Renal cortical epithelial cell (primary cell): ENCODE measurements at regions not wholly inside any gene's neighbourhood (a gene's known extent, or its start where the extent isn't known, plus 50 kb on each side); places are given as distances from the start of the nearest gene placed in this dataset.
"Not testable (repeated sequence)": the region's sequence is repeated elsewhere in the genome, so short reads cannot be mapped to it uniquely, and the experiment has no call there.

ENCODE experiments used
- DNase-seq: peaks from one replicate; pipeline ENCODE4 v3.0.0-alpha.2; 2011; ENCODE audit warnings: low read depth

GRCh38 chr22:48822278-48823233 lies 1005.1 kb downstream of the BRD1 start:
- no peak for DNase-seq

- DNase-seq, result no peak
These were observed 1005.9 kb downstream of the BRD1 start for GRCh38 chr22:48821727-48822126.

GRCh38 chr22:48821346-48821690 lies 1006.4 kb downstream of the BRD1 start:
- DNase-seq, result no peak

DNA sequence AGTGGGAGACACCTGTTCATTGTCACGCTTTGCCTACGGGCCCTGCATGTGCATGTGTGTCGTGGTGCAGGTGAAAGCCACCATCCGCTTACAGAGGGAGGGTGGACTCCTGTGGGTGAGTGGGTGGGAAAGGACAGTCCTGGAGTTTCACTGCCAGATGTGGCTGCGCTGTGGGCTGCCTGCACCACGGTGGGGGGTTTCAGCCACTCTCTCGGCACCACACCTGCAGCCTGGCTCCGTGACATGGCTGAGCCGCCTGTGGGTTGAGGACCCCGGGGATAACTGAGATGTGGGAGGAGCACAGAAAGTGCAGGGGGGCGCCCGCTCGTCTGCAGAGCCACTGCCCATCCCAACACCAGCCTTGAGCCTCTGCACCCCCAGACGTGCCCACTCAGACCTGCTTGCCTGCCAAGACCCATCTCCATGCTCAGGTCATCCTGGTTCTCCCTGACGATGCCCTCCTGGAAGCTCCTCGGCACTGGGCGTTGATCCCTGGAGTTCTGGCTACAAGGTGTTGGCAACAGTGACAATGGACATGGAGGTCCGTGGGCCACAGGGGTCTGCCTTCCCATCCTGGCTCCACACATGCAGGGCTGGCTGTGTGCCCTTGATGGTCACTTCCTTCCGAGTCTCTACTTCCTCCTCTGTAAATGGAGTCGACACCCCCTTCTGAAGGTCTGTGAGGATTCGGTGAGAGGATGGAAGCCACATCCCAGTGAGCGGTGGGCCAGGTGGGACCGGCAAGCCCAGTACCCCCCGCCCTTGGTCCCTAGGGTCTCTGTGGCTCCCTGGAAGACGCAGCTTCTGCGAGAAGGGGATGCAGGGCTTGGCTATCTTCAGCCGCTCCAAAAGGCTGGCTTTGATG lies 1007.0 kb downstream of the BRD1 start:
- no peak for DNase-seq

DNA sequence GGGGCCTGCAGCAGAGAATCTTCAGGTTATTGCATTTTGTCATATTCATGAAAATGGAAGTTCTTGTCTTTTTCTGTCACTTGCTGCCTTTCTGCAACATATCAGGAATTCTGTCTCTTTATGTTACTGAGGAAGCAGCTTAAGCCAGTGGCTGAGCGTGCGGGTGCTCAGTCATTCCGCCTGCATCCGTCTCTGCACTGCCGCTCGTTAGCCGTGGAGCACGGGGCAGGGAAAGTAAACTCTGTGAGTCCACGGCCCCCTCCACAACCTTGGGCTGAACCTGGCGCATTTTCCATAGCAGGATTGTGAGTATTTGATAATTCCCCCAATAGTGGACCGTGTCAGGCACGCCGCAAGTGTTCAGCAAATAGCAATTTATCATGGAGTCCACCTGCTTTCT lies 1007.7 kb downstream of the BRD1 start:
- DNase-seq, result no peak

DNA sequence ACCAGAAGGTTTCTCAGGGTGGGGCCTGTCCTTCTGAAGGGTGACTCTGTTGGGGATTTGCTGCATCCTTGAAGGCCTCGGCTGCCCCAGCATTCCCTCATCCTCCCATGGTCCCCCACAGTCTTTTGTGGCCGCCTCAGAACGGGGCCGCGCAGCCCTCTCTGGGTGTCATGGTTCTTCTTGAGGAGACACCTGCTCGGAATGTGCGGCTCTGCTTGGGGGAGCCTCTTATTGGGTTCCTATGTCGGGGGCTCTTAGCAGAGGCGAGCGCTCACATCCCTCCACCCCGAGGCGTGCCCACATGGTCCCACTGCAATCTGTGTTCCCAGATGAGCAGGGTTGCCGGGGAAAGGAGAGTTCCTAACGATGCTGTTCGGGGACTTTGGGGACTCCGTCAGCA lies 1008.4 kb downstream of the BRD1 start:
- DNase-seq, result no peak

DNA sequence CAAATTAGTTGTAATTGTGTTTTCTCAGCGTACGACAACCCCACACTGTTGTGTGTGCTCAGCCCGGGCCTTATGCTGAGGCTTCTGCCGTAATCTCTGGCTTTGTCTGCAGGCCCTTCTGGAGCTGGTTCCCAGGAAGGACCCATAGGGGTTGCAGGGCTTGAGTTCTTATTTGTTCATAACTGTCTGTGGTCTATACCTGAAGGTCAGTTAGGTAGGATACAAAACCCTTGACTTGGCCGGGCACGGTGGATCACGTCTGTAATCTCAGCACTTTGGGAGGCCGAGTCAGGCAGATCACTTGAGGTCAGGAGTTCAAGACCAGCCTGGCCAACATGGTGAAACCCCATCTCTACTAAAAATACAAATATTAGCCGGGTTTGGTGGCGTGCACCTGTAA lies 1010.2 kb downstream of the BRD1 start:
- not testable (repeated sequence) for DNase-seq

DNA sequence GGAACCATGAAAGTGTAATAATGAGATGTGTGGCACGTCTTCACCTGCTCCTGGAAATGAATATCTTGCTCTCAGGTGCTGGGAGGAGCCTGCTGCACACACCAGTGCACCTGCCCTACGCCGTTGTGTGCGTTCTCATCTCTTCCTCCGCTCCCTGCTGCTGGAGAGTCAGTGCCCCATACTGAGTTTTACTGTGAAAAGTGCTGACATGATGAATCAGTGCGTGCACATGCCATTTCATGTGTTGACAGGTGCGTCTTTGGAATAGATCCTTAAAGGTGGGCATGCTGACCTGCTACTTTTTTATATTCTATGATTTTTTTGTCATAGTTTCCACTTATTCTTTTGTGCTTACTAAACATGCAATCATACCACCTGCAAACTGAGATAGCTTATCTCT lies 1015.8 kb downstream of the BRD1 start:
- no peak for DNase-seq

- no peak for DNase-seq
These were observed 1019.4 kb downstream of the BRD1 start for GRCh38 chr22:48808038-48808960.

- DNase-seq, result no peak
These were observed 1020.5 kb downstream of the BRD1 start for GRCh38 chr22:48807155-48807554.

DNA sequence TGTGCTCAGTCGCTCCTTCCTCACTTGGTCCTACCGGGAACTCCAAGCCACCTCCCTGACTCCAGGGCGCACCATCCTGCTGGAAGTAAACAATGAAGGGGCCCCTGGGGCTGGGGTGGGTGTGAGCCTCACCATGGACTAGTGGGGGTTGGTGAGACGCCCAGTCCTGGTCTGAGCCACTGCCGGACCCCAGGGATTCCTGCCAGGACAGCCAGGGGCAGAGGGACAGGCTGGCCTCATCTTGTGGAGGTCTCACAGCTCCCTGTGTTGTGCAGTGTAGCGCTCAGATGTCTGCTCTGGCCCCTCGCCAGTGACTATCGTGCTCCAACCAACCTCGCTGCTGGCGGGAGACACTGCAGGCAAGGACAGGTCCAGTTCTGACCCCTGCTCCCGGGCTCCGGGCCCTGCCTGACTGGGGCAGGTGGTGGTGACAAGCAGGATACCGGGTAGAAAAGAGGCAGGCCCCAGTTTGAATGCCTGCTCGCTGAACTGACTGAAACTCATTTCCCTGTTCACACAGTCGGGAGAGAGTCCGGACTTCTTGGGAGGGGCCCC lies 1021.4 kb downstream of the BRD1 start:
- DNase-seq, result no peak

- DNase-seq, result no peak
These were observed 1022.2 kb downstream of the BRD1 start for GRCh38 chr22:48805516-48805915.

GRCh38 chr22:48804811-48805301 lies 1022.8 kb downstream of the BRD1 start:
- no peak for DNase-seq

GRCh38 chr22:48803948-48804810 lies 1023.5 kb downstream of the BRD1 start:
- no peak for DNase-seq

DNA sequence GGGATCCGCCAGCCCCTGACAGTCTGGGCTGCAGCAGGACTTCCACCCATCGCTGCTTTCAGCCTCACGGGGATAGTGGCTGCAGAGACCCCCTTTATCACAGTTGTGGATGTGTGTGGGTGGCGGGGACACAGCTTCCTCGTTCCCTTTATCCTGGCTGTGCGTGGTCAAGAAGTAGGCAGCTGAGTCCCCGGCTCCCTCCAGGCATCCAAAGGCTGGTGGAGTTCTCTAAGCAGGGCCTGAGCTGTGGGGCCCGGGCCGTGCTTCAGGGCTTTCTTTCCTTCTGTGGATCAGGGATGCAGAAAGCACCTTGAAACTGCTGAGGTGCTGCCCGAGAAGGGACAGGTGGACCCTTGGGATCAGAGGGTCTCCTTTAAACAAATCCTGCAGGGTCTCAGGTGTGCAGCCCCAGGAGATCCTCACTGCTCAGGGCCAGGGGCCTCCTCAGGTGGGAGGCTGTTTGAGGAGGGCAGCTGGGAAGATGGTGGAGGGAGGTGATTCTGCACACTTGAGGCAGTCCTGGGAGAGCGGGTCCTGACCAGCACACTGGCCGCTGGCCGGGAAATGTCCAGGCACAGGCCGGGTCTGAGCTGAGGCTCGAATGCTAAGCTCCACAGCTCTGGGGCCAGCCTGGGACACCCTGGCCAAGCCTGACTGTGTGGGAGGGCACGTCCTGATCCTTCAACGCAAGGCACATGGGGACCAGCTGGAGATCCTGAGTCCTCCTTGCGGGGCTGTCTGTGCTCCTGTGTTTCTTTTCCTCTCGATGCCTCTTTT lies 1024.3 kb downstream of the BRD1 start:
- DNase-seq, result no peak

DNA sequence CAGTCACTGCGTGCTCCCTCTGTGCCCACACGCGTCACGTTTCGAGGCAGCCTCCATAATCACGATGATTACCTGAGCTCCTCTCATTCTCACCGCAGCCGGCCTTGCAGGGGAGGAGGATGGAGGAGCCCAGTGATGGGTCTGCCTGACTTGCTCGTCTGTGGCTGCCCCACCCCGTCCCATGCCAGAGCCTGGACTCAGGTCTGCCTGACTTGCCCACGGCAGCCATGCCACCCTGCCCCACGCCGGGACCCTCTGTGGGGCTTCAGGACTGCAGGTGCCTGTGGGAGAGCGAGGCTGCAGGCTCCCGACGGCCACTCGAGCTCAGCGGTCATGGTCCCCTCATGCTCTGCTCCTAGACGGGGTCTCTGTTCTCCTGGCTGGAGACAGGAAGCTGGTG lies 1025.1 kb downstream of the BRD1 start:
- DNase-seq, result no peak

DNA sequence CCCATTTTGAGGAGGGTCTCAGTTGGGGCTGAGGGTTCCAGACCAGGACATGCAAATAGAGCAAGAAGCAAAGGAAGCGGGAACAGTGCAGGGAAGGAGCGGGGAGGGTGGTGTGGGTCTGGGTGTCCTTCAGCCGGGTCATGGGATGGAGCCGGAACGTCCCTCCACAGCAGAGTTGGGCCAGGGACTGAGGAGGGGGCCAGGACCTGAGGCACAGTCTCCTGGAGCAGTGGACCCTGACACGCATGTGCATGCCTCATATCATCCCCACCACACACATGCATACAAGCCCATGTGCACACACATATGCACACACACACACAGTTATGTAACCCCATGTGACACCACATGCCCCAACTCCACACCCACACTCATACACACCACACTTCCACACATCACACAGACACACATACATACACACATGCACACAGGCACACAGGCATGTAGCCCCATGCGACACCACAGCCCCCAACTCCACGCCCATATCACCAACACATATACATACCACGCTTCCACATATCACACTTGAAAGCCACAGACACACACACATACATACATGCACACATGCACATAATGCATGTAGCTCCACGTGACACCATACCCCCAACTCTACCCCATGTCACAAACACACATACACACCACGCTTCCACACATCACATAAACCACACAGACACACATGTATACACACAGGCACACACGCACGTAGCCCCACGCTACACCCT lies 1026.6 kb downstream of the BRD1 start:
- no peak for DNase-seq

- no peak for DNase-seq
These were observed 1027.4 kb downstream of the BRD1 start for GRCh38 chr22:48800036-48800885.
